ENCODE measurements at regions not wholly inside any gene's neighbourhood (a gene's known extent, or its start where the extent isn't known, plus 50 kb on each side); places are given as distances from the start of the nearest gene placed in this dataset.

- Histone ChIP-seq H3K4me3 (ENCODE audit: low read depth, low read length) (no peak overlapping the region), H3K79me2 (ENCODE audit: control insufficient read depth, insufficient read depth, low read length, unreplicated experiment) (no peaks in the 10 kb centered on the region), H3K27me3 (ENCODE audit: insufficient read depth, low read length) (no peaks in the 10 kb centered on the region), H3K4me1 (ENCODE audit: control insufficient read depth, insufficient read depth, low read length, unreplicated experiment) (no peaks in the 10 kb centered on the region), H2AFZ (ENCODE audit: low read length, unreplicated experiment) (no peak overlapping the region), H3K27ac (ENCODE audit: low read depth, low read length) (no peak overlapping the region), H3K36me3 (ENCODE audit: insufficient read depth, low read length) (no peaks in the 10 kb centered on the region)
Measured at GRCh38 chr1:82755671-82756070, 954.9 kb downstream of the ADGRL2 start.

- no peak overlapping the region for H2AFZ ChIP-seq (ENCODE audit: low read length, unreplicated experiment)
- no peaks in the 10 kb centered on the region for H3K4me1 ChIP-seq (ENCODE audit: control insufficient read depth, insufficient read depth, low read length, unreplicated experiment)
- no peak overlapping the region for H3K27ac ChIP-seq (ENCODE audit: low read depth, low read length)
- H3K27me3 ChIP-seq (ENCODE audit: insufficient read depth, low read length) = no peaks in the 10 kb centered on the region
- no peaks in the 10 kb centered on the region for H3K79me2 ChIP-seq (ENCODE audit: control insufficient read depth, insufficient read depth, low read length, unreplicated experiment)
- no peak overlapping the region for H3K4me3 ChIP-seq (ENCODE audit: low read depth, low read length)
- H3K36me3 ChIP-seq (ENCODE audit: insufficient read depth, low read length) = no peaks in the 10 kb centered on the region
Measured at GRCh38 chr1:82755191-82755590, 954.5 kb downstream of the ADGRL2 start.

GRCh38 chr1:82752046-82752445 is 951.3 kb downstream of the ADGRL2 start:
- Histone ChIP-seq H2AFZ (ENCODE audit: low read length, unreplicated experiment) (no peak overlapping the region), H3K79me2 (ENCODE audit: control insufficient read depth, insufficient read depth, low read length, unreplicated experiment) (no peaks in the 10 kb centered on the region), H3K27ac (ENCODE audit: low read depth, low read length) (no peak overlapping the region), H3K4me1 (ENCODE audit: control insufficient read depth, insufficient read depth, low read length, unreplicated experiment) (no peaks in the 10 kb centered on the region), H3K36me3 (ENCODE audit: insufficient read depth, low read length) (no peaks in the 10 kb centered on the region), H3K27me3 (ENCODE audit: insufficient read depth, low read length) (no peaks in the 10 kb centered on the region), H3K4me3 (ENCODE audit: low read depth, low read length) (no peak overlapping the region)

DNA sequence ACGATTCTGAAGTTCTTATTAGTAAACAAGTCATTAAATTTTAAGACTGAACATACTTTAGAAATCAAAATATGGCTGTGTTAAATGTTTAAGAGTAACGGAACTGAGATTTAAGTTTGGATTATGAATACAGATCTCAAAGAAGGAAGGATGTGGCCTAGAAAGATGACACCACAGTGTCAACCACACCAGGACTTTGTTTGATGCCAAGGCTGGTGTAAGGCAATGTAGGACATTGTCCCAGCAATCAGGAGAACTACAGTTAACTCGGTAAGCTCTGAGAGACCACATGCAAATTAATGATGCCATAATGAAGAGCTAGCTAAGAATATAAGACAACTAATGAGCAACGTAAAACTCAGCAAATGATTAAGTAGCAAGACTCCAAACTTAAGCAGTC is 932.9 kb downstream of the ADGRL2 start:
- no peaks in the 10 kb centered on the region for H3K4me1 ChIP-seq (ENCODE audit: control insufficient read depth, insufficient read depth, low read length, unreplicated experiment)

GRCh38 chr1:82731216-82731615 is 930.5 kb downstream of the ADGRL2 start:
- Histone ChIP-seq H3K36me3 (ENCODE audit: insufficient read depth, low read length) (no peaks in the 10 kb centered on the region), H2AFZ (ENCODE audit: low read length, unreplicated experiment) (no peak overlapping the region), H3K4me3 (ENCODE audit: low read depth, low read length) (no peak overlapping the region), H3K27ac (ENCODE audit: low read depth, low read length) (no peak overlapping the region), H3K79me2 (ENCODE audit: control insufficient read depth, insufficient read depth, low read length, unreplicated experiment) (no peaks in the 10 kb centered on the region), H3K27me3 (ENCODE audit: insufficient read depth, low read length) (no peaks in the 10 kb centered on the region), H3K4me1 (ENCODE audit: control insufficient read depth, insufficient read depth, low read length, unreplicated experiment) (no peaks in the 10 kb centered on the region)

More for the DNA sequence above, 932.9 kb downstream of the ADGRL2 start:
- H3K4me3 ChIP-seq (ENCODE audit: low read depth, low read length) = no peak overlapping the region
- H3K27ac ChIP-seq (ENCODE audit: low read depth, low read length) = no peak overlapping the region
- H3K36me3 ChIP-seq (ENCODE audit: insufficient read depth, low read length) = no peaks in the 10 kb centered on the region
- no peak overlapping the region for H2AFZ ChIP-seq (ENCODE audit: low read length, unreplicated experiment)
- no peaks in the 10 kb centered on the region for H3K27me3 ChIP-seq (ENCODE audit: insufficient read depth, low read length)
- no peaks in the 10 kb centered on the region for H3K79me2 ChIP-seq (ENCODE audit: control insufficient read depth, insufficient read depth, low read length, unreplicated experiment)

GRCh38 chr1:82728206-82728605 is 927.5 kb downstream of the ADGRL2 start:
- H3K36me3 ChIP-seq (ENCODE audit: insufficient read depth, low read length) = no peaks in the 10 kb centered on the region
- no peaks in the 10 kb centered on the region for H3K4me1 ChIP-seq (ENCODE audit: control insufficient read depth, insufficient read depth, low read length, unreplicated experiment)
- no peak overlapping the region for H2AFZ ChIP-seq (ENCODE audit: low read length, unreplicated experiment)
- H3K79me2 ChIP-seq (ENCODE audit: control insufficient read depth, insufficient read depth, low read length, unreplicated experiment) = no peaks in the 10 kb centered on the region
- no peak overlapping the region for H3K4me3 ChIP-seq (ENCODE audit: low read depth, low read length)
- H3K27ac ChIP-seq (ENCODE audit: low read depth, low read length) = no peak overlapping the region
- no peaks in the 10 kb centered on the region for H3K27me3 ChIP-seq (ENCODE audit: insufficient read depth, low read length)

- Histone ChIP-seq H3K27ac (ENCODE audit: low read depth, low read length) (no peak overlapping the region), H3K4me1 (ENCODE audit: control insufficient read depth, insufficient read depth, low read length, unreplicated experiment) (no peaks in the 10 kb centered on the region), H3K36me3 (ENCODE audit: insufficient read depth, low read length) (no peaks in the 10 kb centered on the region), H2AFZ (ENCODE audit: low read length, unreplicated experiment) (no peak overlapping the region), H3K27me3 (ENCODE audit: insufficient read depth, low read length) (no peaks in the 10 kb centered on the region), H3K4me3 (ENCODE audit: low read depth, low read length) (no peak overlapping the region), H3K79me2 (ENCODE audit: control insufficient read depth, insufficient read depth, low read length, unreplicated experiment) (no peaks in the 10 kb centered on the region)
Measured at GRCh38 chr1:82724246-82724645, 923.5 kb downstream of the ADGRL2 start.

DNA sequence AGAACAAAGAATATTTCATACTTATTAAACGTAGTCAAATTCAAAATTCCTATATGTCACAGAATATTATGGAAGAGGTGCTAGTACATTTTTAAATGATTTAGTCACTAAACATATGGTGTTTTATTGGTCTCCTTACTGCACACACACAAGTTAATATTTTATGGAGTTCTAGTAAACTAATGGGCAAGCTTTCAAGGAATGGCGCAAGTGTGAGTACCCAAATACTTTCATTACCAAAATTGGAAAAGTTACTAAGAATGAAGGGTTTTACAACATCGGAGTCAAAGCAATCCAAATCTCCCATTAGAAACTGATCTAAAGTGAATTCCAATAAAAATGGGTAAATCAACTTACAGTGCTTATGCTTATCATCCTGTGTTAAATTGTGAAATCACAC is 921.9 kb downstream of the ADGRL2 start:
- H3K4me1 ChIP-seq (ENCODE audit: control insufficient read depth, insufficient read depth, low read length, unreplicated experiment) = no peaks in the 10 kb centered on the region
- H2AFZ ChIP-seq (ENCODE audit: low read length, unreplicated experiment) = no peak overlapping the region
- H3K4me3 ChIP-seq (ENCODE audit: low read depth, low read length) = no peak overlapping the region
- no peaks in the 10 kb centered on the region for H3K79me2 ChIP-seq (ENCODE audit: control insufficient read depth, insufficient read depth, low read length, unreplicated experiment)
- H3K36me3 ChIP-seq (ENCODE audit: insufficient read depth, low read length) = no peaks in the 10 kb centered on the region
- H3K27me3 ChIP-seq (ENCODE audit: insufficient read depth, low read length) = no peaks in the 10 kb centered on the region
- H3K27ac ChIP-seq (ENCODE audit: low read depth, low read length) = no peak overlapping the region

DNA sequence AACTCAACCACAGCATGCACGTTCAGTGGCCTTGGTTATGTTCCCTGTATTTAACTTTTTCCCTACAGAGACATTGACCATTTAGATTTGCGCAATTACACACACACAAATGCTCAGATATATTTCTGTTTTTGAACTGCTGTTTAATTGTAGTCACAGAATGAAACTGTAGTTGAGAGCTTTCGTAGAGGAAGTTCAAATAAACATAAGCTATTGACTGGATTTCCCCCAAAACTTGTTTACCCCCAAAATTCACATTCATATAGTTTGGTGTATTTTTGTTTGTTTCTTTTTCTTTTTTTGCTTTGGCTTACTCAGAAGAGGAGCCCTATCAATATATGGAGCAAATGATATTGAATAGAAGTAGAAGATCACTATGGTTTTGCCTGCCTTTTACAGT is 921.0 kb downstream of the ADGRL2 start:
- Histone ChIP-seq H3K27me3 (ENCODE audit: insufficient read depth, low read length) (no peaks in the 10 kb centered on the region), H2AFZ (ENCODE audit: low read length, unreplicated experiment) (no peak overlapping the region), H3K4me1 (ENCODE audit: control insufficient read depth, insufficient read depth, low read length, unreplicated experiment) (no peaks in the 10 kb centered on the region), H3K36me3 (ENCODE audit: insufficient read depth, low read length) (no peaks in the 10 kb centered on the region), H3K27ac (ENCODE audit: low read depth, low read length) (no peak overlapping the region), H3K4me3 (ENCODE audit: low read depth, low read length) (no peak overlapping the region), H3K79me2 (ENCODE audit: control insufficient read depth, insufficient read depth, low read length, unreplicated experiment) (no peaks in the 10 kb centered on the region)

DNA sequence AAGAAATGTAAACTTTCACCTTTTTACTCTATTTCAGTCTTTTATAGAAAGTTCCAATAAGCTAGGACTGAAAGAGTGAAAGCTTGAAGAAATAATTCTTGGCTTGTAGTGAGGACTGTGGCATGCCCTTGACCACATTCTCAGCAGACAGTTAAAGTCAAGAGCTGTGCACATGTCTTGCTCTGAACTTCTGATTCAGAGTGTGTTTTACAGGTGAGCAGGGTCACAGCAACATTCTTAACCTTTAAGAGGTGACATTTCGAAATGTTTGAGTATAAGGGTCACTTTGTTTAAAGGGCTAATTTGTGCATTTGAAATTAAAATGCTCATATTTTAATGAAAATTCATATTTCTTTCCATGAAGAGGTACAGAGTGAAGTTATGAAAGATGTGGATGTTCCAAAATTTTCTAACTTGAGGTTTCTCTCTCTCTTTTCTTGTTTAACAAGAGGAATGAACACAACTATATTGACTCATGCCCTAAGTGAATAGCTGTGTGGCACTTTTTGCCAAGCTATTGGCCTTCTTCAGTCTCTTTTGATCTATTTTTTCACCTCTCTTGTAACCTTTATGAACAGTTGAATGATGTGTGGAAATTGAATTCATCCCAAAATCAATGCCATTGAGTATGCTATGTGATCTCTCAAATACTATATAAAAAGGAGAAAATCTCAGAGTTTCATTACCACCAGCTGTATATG is 918.1 kb downstream of the ADGRL2 start:
- H3K27me3 ChIP-seq (ENCODE audit: insufficient read depth, low read length) = no peaks in the 10 kb centered on the region
- H3K36me3 ChIP-seq (ENCODE audit: insufficient read depth, low read length) = no peaks in the 10 kb centered on the region
- H3K4me1 ChIP-seq (ENCODE audit: control insufficient read depth, insufficient read depth, low read length, unreplicated experiment) = no peaks in the 10 kb centered on the region
- no peak overlapping the region for H3K27ac ChIP-seq (ENCODE audit: low read depth, low read length)
- no peaks in the 10 kb centered on the region for H3K79me2 ChIP-seq (ENCODE audit: control insufficient read depth, insufficient read depth, low read length, unreplicated experiment)
- no peak overlapping the region for H3K4me3 ChIP-seq (ENCODE audit: low read depth, low read length)
- no peak overlapping the region for H2AFZ ChIP-seq (ENCODE audit: low read length, unreplicated experiment)

- no peak overlapping the region for H3K4me3 ChIP-seq (ENCODE audit: low read depth, low read length)
- no peaks in the 10 kb centered on the region for H3K36me3 ChIP-seq (ENCODE audit: insufficient read depth, low read length)
- no peaks in the 10 kb centered on the region for H3K79me2 ChIP-seq (ENCODE audit: control insufficient read depth, insufficient read depth, low read length, unreplicated experiment)
- peaks cover 42% of the 10 kb centered on the region for H3K4me1 ChIP-seq (ENCODE audit: control insufficient read depth, insufficient read depth, low read length, unreplicated experiment)
- no peak overlapping the region for H2AFZ ChIP-seq (ENCODE audit: low read length, unreplicated experiment)
- no peaks in the 10 kb centered on the region for H3K27me3 ChIP-seq (ENCODE audit: insufficient read depth, low read length)
- H3K27ac ChIP-seq (ENCODE audit: low read depth, low read length) = no peak overlapping the region
Measured at GRCh38 chr1:82710091-82710490, 909.4 kb downstream of the ADGRL2 start.

Measured in ACC112 (cell line).